GM18909 (cell line): ENCODE measurements at regions not wholly inside any gene's neighbourhood (a gene's known extent, or its start where the extent isn't known, plus 50 kb on each side); places are given as distances from the start of the nearest gene placed in this dataset.

Experiments
- ATAC-seq: cut with Tn5 transposase; IDR thresholded peaks from one replicate; pipeline ENCODE4 v1.9.1; 2021; ENCODE audit warnings: mild to moderate bottlenecking; ENCODE audit not compliant: unreplicated experiment, poor library complexity

- ATAC-seq, result no peak
Measured at GRCh38 chr20:7585126-7585679, 355.1 kb downstream of the HAO1 start.

GRCh38 chr20:7586481-7586880, 353.8 kb downstream of the HAO1 start:
- ATAC-seq, result no peak

- no peak for ATAC-seq
Measured at GRCh38 chr20:7589164-7589563, 351.1 kb downstream of the HAO1 start.

GRCh38 chr20:7596541-7596940, 343.7 kb downstream of the HAO1 start:
- ATAC-seq, result no peak

- no peak for ATAC-seq
Measured at GRCh38 chr20:7601431-7601830, 338.8 kb downstream of the HAO1 start.

- no peak for ATAC-seq
Measured at GRCh38 chr20:7606941-7607340, 333.3 kb downstream of the HAO1 start.

GRCh38 chr20:7608250-7608649, 332.0 kb downstream of the HAO1 start:
- no peak for ATAC-seq

GRCh38 chr20:7609251-7609650, 331.0 kb downstream of the HAO1 start:
- no peak for ATAC-seq

GRCh38 chr20:7610681-7611080, 329.6 kb downstream of the HAO1 start:
- ATAC-seq, result no peak

- no peak for ATAC-seq
Measured at GRCh38 chr20:7617797-7618196, 322.5 kb downstream of the HAO1 start.

- no peak for ATAC-seq
Measured at GRCh38 chr20:7622399-7622961, 317.8 kb downstream of the HAO1 start.

GRCh38 chr20:7624886-7625285, 315.4 kb downstream of the HAO1 start:
- ATAC-seq, result no peak

GRCh38 chr20:7627734-7628663, 312.3 kb downstream of the HAO1 start:
- no peak for ATAC-seq

- ATAC-seq, result no peak
Measured at GRCh38 chr20:7629880-7630279, 310.4 kb downstream of the HAO1 start.

- ATAC-seq, result no peak
Measured at GRCh38 chr20:7637184-7637583, 303.1 kb downstream of the HAO1 start.

- ATAC-seq, result no peak
Measured at GRCh38 chr20:7650086-7650879, 290.0 kb downstream of the HAO1 start.

- no peak for ATAC-seq
Measured at GRCh38 chr20:7654231-7654630, 286.0 kb downstream of the HAO1 start.

- ATAC-seq, result no peak
Measured at GRCh38 chr20:7656687-7657467, 283.4 kb downstream of the HAO1 start.

GRCh38 chr20:7657569-7657968, 282.7 kb downstream of the HAO1 start:
- no peak for ATAC-seq

- no peak for ATAC-seq
Measured at GRCh38 chr20:7660165-7660564, 280.1 kb downstream of the HAO1 start.
